Lower lobe of right lung (tissue), 2 donors: ENCODE measurements at regions not wholly inside any gene's neighbourhood (a gene's known extent, or its start where the extent isn't known, plus 50 kb on each side); places are given as distances from the start of the nearest gene placed in this dataset.

Source experiments
- ATAC-seq, 2 donors: fragments of 200-7000 bp; cut with Tn5 transposase; one replicate each; pipeline ENCODE4 v1.9.1; 2020 to 2022; ENCODE audit warnings: mild to moderate bottlenecking in 2 of 2, moderate library complexity in 2 of 2
- DNase-seq: peaks from one replicate; pipeline ENCODE4 v3.0.0-alpha.2; 2020
- H3K27ac ChIP-seq: fragments of 200-600 bp; one replicate; pipeline ENCODE4 v1.8.0; 2022
- H3K27me3 ChIP-seq: fragments of 200-600 bp; one replicate; pipeline ENCODE4 v1.8.0; 2022; ENCODE audit warnings: low read depth
- H3K36me3 ChIP-seq: fragments of 200-600 bp; one replicate; pipeline ENCODE4 v1.8.0; 2022; ENCODE audit warnings: mild to moderate bottlenecking
- H3K4me1 ChIP-seq: fragments of 200-600 bp; one replicate; pipeline ENCODE4 v1.8.0; 2022
- H3K4me3 ChIP-seq: fragments of 200-600 bp; one replicate; pipeline ENCODE4 v1.8.0; 2022; ENCODE audit warnings: mild to moderate bottlenecking
- H3K9me3 ChIP-seq: fragments of 200-600 bp; one replicate; pipeline ENCODE4 v1.8.0; 2022
- CTCF ChIP-seq: fragments of 200-600 bp; IDR thresholded peaks from one replicate; pipeline ENCODE4 v1.8.0; 2022; ENCODE audit warnings: antibody characterized with exemption, mild to moderate bottlenecking
- intact Hi-C: fragments of 100-400 bp; cut with DNase I; formaldehyde crosslinking; loops from one replicate; pipeline ENCODE4 v1.11.0; 2022
- donor health status: DM: no; HTN: yes; CAD: no; lungs with severe emphysema.

- DNase-seq (no peak), ATAC-seq (no peak)
- Histone ChIP-seq H3K27ac (no peak overlapping the region), H3K27me3 (no peaks in the 10 kb centered on the region), H3K36me3 (no peaks in the 10 kb centered on the region), H3K4me3 (no peak overlapping the region), H3K4me1 (no peaks in the 10 kb centered on the region), H3K9me3 (no peaks in the 10 kb centered on the region)
- intact Hi-C loops, result no loop called here
- no peak for TF ChIP-seq CTCF
These were observed 695.7 kb upstream of the GALNTL6 start for GRCh38 chr4:171117457-171117856.

GRCh38 chr4:171101845-171102244 is 711.4 kb upstream of the GALNTL6 start:
- TF ChIP-seq CTCF, result no peak
- H3K36me3 ChIP-seq, result no peaks in the 10 kb centered on the region
- no peaks in the 10 kb centered on the region for H3K4me1 ChIP-seq
- H3K9me3 ChIP-seq, result peaks cover 16% of the 10 kb centered on the region
- intact Hi-C loops, result no loop called here
- DNase-seq (no peak), ATAC-seq (no peak)
- no peak overlapping the region for H3K4me3 ChIP-seq
- no peaks in the 10 kb centered on the region for H3K27me3 ChIP-seq
- H3K27ac ChIP-seq, result no peak overlapping the region

GRCh38 chr4:171087089-171087488 is 726.1 kb upstream of the GALNTL6 start:
- Histone ChIP-seq H3K4me3 (no peak overlapping the region), H3K36me3 (no peaks in the 10 kb centered on the region), H3K27ac (no peak overlapping the region), H3K9me3 (no peaks in the 10 kb centered on the region), H3K4me1 (no peaks in the 10 kb centered on the region), H3K27me3 (no peaks in the 10 kb centered on the region)
- no peak for TF ChIP-seq CTCF
- DNase-seq (no peak), ATAC-seq (no peak)
- intact Hi-C loops, result no loop called here

- no peak overlapping the region for H3K27ac ChIP-seq
- no peaks in the 10 kb centered on the region for H3K36me3 ChIP-seq
- H3K27me3 ChIP-seq, result no peaks in the 10 kb centered on the region
- no peak for ATAC-seq
- no peak for TF ChIP-seq CTCF
- H3K9me3 ChIP-seq, result peaks cover 4% of the 10 kb centered on the region
- H3K4me3 ChIP-seq, result no peak overlapping the region
- DNase-seq, result no peak
- no peaks in the 10 kb centered on the region for H3K4me1 ChIP-seq
- intact Hi-C loops, result no loop called here
These were observed 745.8 kb upstream of the GALNTL6 start for GRCh38 chr4:171067422-171067821.

- H3K36me3 ChIP-seq, result no peaks in the 10 kb centered on the region
- TF ChIP-seq CTCF, result no peak
- no peak for ATAC-seq
- H3K27me3 ChIP-seq, result no peaks in the 10 kb centered on the region
- H3K9me3 ChIP-seq, result no peaks in the 10 kb centered on the region
- DNase-seq, result no peak
- H3K4me1 ChIP-seq, result no peaks in the 10 kb centered on the region
- no peak overlapping the region for H3K4me3 ChIP-seq
- intact Hi-C loops, result no loop called here
- no peak overlapping the region for H3K27ac ChIP-seq
These were observed 763.8 kb upstream of the GALNTL6 start for GRCh38 chr4:171049380-171049779.

GRCh38 chr4:171042989-171043524 is 770.1 kb upstream of the GALNTL6 start:
- DNase-seq, result peak; percentile 40
- Histone ChIP-seq H3K27ac (no peak overlapping the region), H3K9me3 (no peaks in the 10 kb centered on the region), H3K36me3 (no peaks in the 10 kb centered on the region), H3K27me3 (no peaks in the 10 kb centered on the region), H3K4me1 (no peaks in the 10 kb centered on the region), H3K4me3 (no peak overlapping the region)
- intact Hi-C loops, result no loop called here
- ATAC-seq, result peak in 1 of 2 donors; percentile 35
- TF ChIP-seq CTCF, result no peak
